Activated CD8-positive, alpha-beta T cell treated with anti-CD3 and anti-CD28 coated beads, Interleukin-2, amount 10 ng/mL, durations not matched to agents 7 days and 5 days (primary cell): ENCODE measurements at regions not wholly inside any gene's neighbourhood (a gene's known extent, or its start where the extent isn't known, plus 50 kb on each side); places are given as distances from the start of the nearest gene placed in this dataset.

Experiments used
- ATAC-seq: fragments of 150-1000 bp; cut with Tn5 transposase; one replicate; pipeline ENCODE4 v1.10.0; 2021; ENCODE audit warnings: moderate library complexity
- CTCF ChIA-PET: fragments of 350-600 bp; sonication (Branson Sonifier 250); formaldehyde crosslinking; loops from one replicate; lab custom pipeline; 2021; ENCODE audit warnings: antibody characterized with exemption; lab: Charles Lee
- POLR2A ChIA-PET: fragments of 350-600 bp; sonication (Branson Sonifier 250); formaldehyde crosslinking; loops from one replicate; lab custom pipeline; 2021; ENCODE audit warnings: antibody characterized with exemption; lab: Charles Lee
- DNase-seq: peaks from one replicate; pipeline ENCODE4 v3.0.0-alpha.2; 2020
- H3K27ac Mint-ChIP-seq: one replicate; pipeline ENCODE4 v1.8.0; 2021; ENCODE audit warnings: mild to moderate bottlenecking, mixed read lengths
- H3K27me3 Mint-ChIP-seq: one replicate; pipeline ENCODE4 v1.8.0; 2021; ENCODE audit warnings: low read depth, mixed read lengths
- H3K36me3 Mint-ChIP-seq: one replicate; pipeline ENCODE4 v1.8.0; 2021; ENCODE audit warnings: low read depth, mixed read lengths
- H3K4me1 Mint-ChIP-seq: one replicate; pipeline ENCODE4 v1.8.0; 2021; ENCODE audit warnings: low read depth, mixed read lengths
- H3K4me3 Mint-ChIP-seq: one replicate; pipeline ENCODE4 v1.8.0; 2021; ENCODE audit warnings: mild to moderate bottlenecking, mixed read lengths
- H3K9me3 Mint-ChIP-seq: one replicate; pipeline ENCODE4 v1.8.0; 2022; ENCODE audit warnings: mixed read lengths; ENCODE audit not compliant: insufficient read depth

DNA sequence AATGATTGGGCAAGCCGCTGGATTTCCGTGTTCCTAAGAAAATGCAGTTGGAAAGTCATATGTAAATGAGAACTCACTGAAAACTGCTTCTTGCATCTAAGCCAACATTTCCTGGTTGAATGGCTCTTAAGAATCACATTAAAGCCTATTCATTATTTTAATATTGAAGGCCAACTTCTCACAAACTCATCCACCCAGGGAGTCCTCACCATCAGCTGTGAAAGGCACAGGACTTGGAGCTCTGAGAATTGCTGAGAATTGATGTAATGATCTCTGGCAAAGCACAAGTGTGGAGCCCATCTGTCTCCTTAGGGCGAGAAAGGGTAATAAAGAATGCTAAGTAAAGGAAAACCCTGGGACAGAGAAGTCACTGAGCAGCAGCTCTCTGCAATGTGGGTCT is 55.9 kb upstream of the APCDD1 start:
- Mint-ChIP-seq H3K4me3 (no peak overlapping the region), H3K4me1 (no peaks in the 10 kb centered on the region), H3K27me3 (peaks cover 9% of the 10 kb centered on the region), H3K36me3 (no peaks in the 10 kb centered on the region), H3K9me3 (no peaks in the 10 kb centered on the region), H3K27ac (no peak overlapping the region)
- POLR2A ChIA-PET, result interaction anchor here (0.7 kb wide), 1 partner anchor 80 kb away, joined by 3 read pairs; no protein-coding TSS in a partner anchor
- DNase-seq, result no peak
- ATAC-seq, result no peak
- CTCF ChIA-PET, result no interaction called here

DNA sequence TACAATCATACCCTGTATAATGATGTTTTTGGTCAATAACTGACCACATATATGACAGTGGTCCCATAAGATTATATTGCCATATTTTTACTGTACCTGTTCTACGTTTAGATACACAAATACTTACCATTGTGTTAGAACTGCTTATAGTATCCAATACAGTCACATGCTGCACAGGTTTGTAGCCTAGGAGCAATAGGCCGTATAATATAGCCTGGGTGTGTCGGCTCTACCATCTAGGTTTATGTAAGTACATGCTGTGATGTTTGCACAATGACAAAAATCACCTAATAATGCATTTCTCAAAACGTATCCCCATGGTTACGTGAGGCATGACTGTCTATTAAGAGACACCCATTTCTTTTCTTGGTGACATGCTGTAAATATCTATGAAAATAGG is 55.0 kb upstream of the APCDD1 start:
- Mint-ChIP-seq H3K9me3 (no peaks in the 10 kb centered on the region), H3K27ac (no peak overlapping the region), H3K27me3 (peaks cover 9% of the 10 kb centered on the region), H3K4me1 (no peaks in the 10 kb centered on the region), H3K4me3 (no peak overlapping the region), H3K36me3 (no peaks in the 10 kb centered on the region)
- ATAC-seq (no peak), DNase-seq (no peak)
- ChIA-PET CTCF (no interaction called here), POLR2A (interaction anchor here (0.7 kb wide), 1 partner anchor 79 kb away, joined by 3 read pairs; no protein-coding TSS in a partner anchor)

- ChIA-PET POLR2A (no interaction called here), CTCF (no interaction called here)
- no peaks in the 10 kb centered on the region for H3K9me3 Mint-ChIP-seq
- DNase-seq (no peak), ATAC-seq (no peak)
- no peaks in the 10 kb centered on the region for H3K36me3 Mint-ChIP-seq
- H3K4me3 Mint-ChIP-seq, result no peak overlapping the region
- no peak overlapping the region for H3K27ac Mint-ChIP-seq
- H3K4me1 Mint-ChIP-seq, result no peaks in the 10 kb centered on the region
- H3K27me3 Mint-ChIP-seq, result peaks cover 9% of the 10 kb centered on the region
Measured at GRCh38 chr18:10400534-10401307, 53.7 kb upstream of the APCDD1 start.

DNA sequence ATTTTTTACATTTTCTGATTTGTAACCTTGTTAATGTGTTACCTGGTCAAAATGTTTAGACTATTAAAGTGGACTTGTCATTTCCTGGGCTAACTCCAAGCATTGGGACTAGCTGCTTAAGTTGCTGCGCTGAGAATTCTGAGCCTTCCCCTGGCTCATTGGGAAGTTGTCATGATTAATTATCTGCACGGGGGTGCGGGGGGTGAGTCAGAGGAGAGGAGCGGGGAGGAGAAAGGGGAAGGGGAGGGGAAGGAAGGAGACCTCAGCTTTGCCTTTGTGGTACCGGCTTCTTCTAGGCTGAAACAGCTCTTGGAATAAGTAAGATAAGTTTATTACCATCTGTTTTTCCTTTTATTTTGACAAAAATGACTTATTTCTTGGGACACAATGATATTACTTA is 52.9 kb upstream of the APCDD1 start:
- Mint-ChIP-seq H3K9me3 (no peaks in the 10 kb centered on the region), H3K4me1 (no peaks in the 10 kb centered on the region), H3K4me3 (no peak overlapping the region), H3K27ac (no peak overlapping the region), H3K27me3 (peaks cover 7% of the 10 kb centered on the region), H3K36me3 (no peaks in the 10 kb centered on the region)
- ChIA-PET CTCF (no interaction called here), POLR2A (no interaction called here)
- no peak for DNase-seq
- no peak for ATAC-seq

DNA sequence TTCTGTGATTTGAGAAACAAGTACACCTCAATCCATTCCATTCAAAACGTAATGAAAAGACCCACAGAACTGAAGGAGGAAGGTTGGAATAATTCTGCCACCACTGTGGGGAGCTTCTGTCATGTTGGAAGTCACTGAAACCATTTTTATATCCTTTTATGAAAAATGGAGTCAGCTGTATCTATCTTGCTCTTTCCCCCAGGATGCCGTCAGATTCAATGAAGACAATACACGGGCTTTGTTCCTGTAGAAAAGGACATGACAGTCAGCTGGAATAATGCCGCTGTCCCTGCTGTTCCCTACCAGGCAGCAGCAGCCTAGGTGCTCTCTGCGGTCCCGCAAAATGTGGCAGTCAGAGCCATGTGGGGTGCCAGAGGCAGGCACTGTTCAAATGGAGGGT is 52.5 kb upstream of the APCDD1 start:
- CTCF ChIA-PET, result no interaction called here
- no peak overlapping the region for H3K4me3 Mint-ChIP-seq
- H3K27me3 Mint-ChIP-seq, result peaks cover 9% of the 10 kb centered on the region
- no peak overlapping the region for H3K27ac Mint-ChIP-seq
- no peak for ATAC-seq
- no peaks in the 10 kb centered on the region for H3K9me3 Mint-ChIP-seq
- no peak for DNase-seq
- POLR2A ChIA-PET, result no interaction called here
- no peaks in the 10 kb centered on the region for H3K4me1 Mint-ChIP-seq
- no peaks in the 10 kb centered on the region for H3K36me3 Mint-ChIP-seq

GRCh38 chr18:10402871-10403559 is 51.4 kb upstream of the APCDD1 start:
- Mint-ChIP-seq H3K4me3 (no peak overlapping the region), H3K27me3 (peaks cover 7% of the 10 kb centered on the region), H3K4me1 (peaks cover 4% of the 10 kb centered on the region), H3K36me3 (no peaks in the 10 kb centered on the region), H3K9me3 (no peaks in the 10 kb centered on the region), H3K27ac (no peak overlapping the region)
- POLR2A ChIA-PET, result no interaction called here
- CTCF ChIA-PET, result no interaction called here
- DNase-seq, result no peak
- no peak for ATAC-seq

- no peak for ATAC-seq
- peaks cover 7% of the 10 kb centered on the region for H3K27me3 Mint-ChIP-seq
- peaks cover 4% of the 10 kb centered on the region for H3K4me1 Mint-ChIP-seq
- H3K4me3 Mint-ChIP-seq, result no peak overlapping the region
- no peaks in the 10 kb centered on the region for H3K9me3 Mint-ChIP-seq
- CTCF ChIA-PET, result no interaction called here
- H3K27ac Mint-ChIP-seq, result no peak overlapping the region
- POLR2A ChIA-PET, result no interaction called here
- no peaks in the 10 kb centered on the region for H3K36me3 Mint-ChIP-seq
- DNase-seq, result no peak
Measured at GRCh38 chr18:10403708-10404107, 50.7 kb upstream of the APCDD1 start.

GRCh38 chr18:10404168-10404567 is 50.3 kb upstream of the APCDD1 start:
- DNase-seq (no peak), ATAC-seq (no peak)
- ChIA-PET POLR2A (no interaction called here), CTCF (no interaction called here)
- H3K4me3 Mint-ChIP-seq, result no peak overlapping the region
- no peak overlapping the region for H3K27ac Mint-ChIP-seq
- H3K36me3 Mint-ChIP-seq, result no peaks in the 10 kb centered on the region
- peaks cover 4% of the 10 kb centered on the region for H3K4me1 Mint-ChIP-seq
- no peaks in the 10 kb centered on the region for H3K9me3 Mint-ChIP-seq
- peaks cover 7% of the 10 kb centered on the region for H3K27me3 Mint-ChIP-seq
